Kidney (tissue), 13 donors: ENCODE measurements at regions not wholly inside any gene's neighbourhood (a gene's known extent, or its start where the extent isn't known, plus 50 kb on each side); places are given as distances from the start of the nearest gene placed in this dataset.
A peak's percentile ranks its signal among the peaks of the same experiment; 100 is the strongest.

ENCODE experiments used
- DNase-seq, 5 donors: peaks; one replicate each; pipeline ENCODE4 v3.0.0-alpha.2; 2013 to 2020
- FAIRE-seq: peaks from 2 replicates; lab custom pipeline; 2012; peaks lifted over from hg19 to GRCh38; lab: Jason Lieb, UNC
- H3K27ac ChIP-seq, 2 donors: one replicate each; pipeline ENCODE4 v1.7.0; 2013; ENCODE audit warnings: low read depth in 2 of 2, low read length in 2 of 2, inconsistent platforms in 1 of 2
- H3K27me3 ChIP-seq: one replicate; pipeline ENCODE4 v1.7.1; 2013; ENCODE audit warnings: low read length, inconsistent platforms; ENCODE audit not compliant: control insufficient read depth, insufficient read depth
- H3K36me3 ChIP-seq, 3 donors: one replicate each; pipeline versions ENCODE4 v1.7.0 to v1.7.1; 2013; ENCODE audit warnings: low read length in 3 of 3, control low read depth in 1 of 3, inconsistent platforms in 1 of 3; ENCODE audit not compliant: insufficient read depth in 3 of 3, control insufficient read depth in 2 of 3
- H3K4me1 ChIP-seq, 3 donors: one replicate each; pipeline versions ENCODE4 v1.7.0 to v1.7.1; 2013; ENCODE audit warnings: low read length in 3 of 3, inconsistent platforms in 1 of 3, low read depth in 1 of 3; ENCODE audit not compliant: control insufficient read depth in 2 of 3, insufficient read depth in 2 of 3
- H3K4me3 ChIP-seq, 3 donors: one replicate each; pipeline versions ENCODE4 v1.7.0 to v1.8.1; 2013; ENCODE audit warnings: low read length in 3 of 3, control low read depth in 1 of 3, inconsistent platforms in 1 of 3
- H3K9ac ChIP-seq, 3 donors: one replicate each; pipeline versions ENCODE4 v1.7.0 to v1.7.1; 2013; ENCODE audit warnings: low read length in 3 of 3, control low read depth in 1 of 3, inconsistent platforms in 1 of 3
- H3K9me3 ChIP-seq, 3 donors: one replicate each; pipeline versions ENCODE4 v1.7.0 to v1.7.1; 2013; ENCODE audit warnings: low read length in 3 of 3, control low read depth in 1 of 3, inconsistent platforms in 1 of 3; ENCODE audit not compliant: control insufficient read depth in 2 of 3, insufficient read depth in 1 of 3
- CTCF ChIP-seq: IDR thresholded peaks from 3 replicates; pipeline ENCODE4 v1.5.1; 2012; ENCODE audit warnings: mild to moderate bottlenecking, moderate library complexity, borderline replicate concordance; ENCODE audit not compliant: insufficient read depth; ENCODE audit errors: extremely low read depth
- intact Hi-C: fragments of 100-400 bp; cut with DNase I; formaldehyde crosslinking; loops from one replicate; pipeline ENCODE4 v1.11.1; 2022
- donor health status: control.
- donor health status: control.
- donor health status: control.
- donor health status: control.
- donor health status: control.
- donor health status: DM: yes; HTN: yes; CAD: no.
- donor health status: Normal renal cell carcinoma (clear cell type).

- no peak for FAIRE-seq
- Histone ChIP-seq H3K27ac (no peak overlapping the region), H3K9ac (no peak overlapping the region), H3K4me3 (no peak overlapping the region), H3K9me3 (no peaks in the 10 kb centered on the region), H3K27me3 (no peaks in the 10 kb centered on the region), H3K36me3 (no peaks in the 10 kb centered on the region), H3K4me1 (no peaks in the 10 kb centered on the region)
- DNase-seq, result no peak
- intact Hi-C loops, result no loop called here
- no peak for TF ChIP-seq CTCF
Measured at GRCh38 chr2:75800456-75800855, 89.7 kb upstream of the GCFC2 start.

- no peaks in the 10 kb centered on the region for H3K36me3 ChIP-seq
- no peaks in the 10 kb centered on the region for H3K4me1 ChIP-seq
- H3K9me3 ChIP-seq, result no peaks in the 10 kb centered on the region
- intact Hi-C loops, result no loop called here
- no peak overlapping the region for H3K9ac ChIP-seq
- no peak for TF ChIP-seq CTCF
- DNase-seq (no peak), FAIRE-seq (no peak)
- no peaks in the 10 kb centered on the region for H3K27me3 ChIP-seq
- no peak overlapping the region for H3K4me3 ChIP-seq
- H3K27ac ChIP-seq, result no peak overlapping the region
Measured at GRCh38 chr2:75799859-75800258, 89.1 kb upstream of the GCFC2 start.

GRCh38 chr2:75798569-75798968 lies 87.9 kb upstream of the GCFC2 start:
- H3K4me1 ChIP-seq, result no peaks in the 10 kb centered on the region
- no peaks in the 10 kb centered on the region for H3K36me3 ChIP-seq
- no peak overlapping the region for H3K27ac ChIP-seq
- no peak for FAIRE-seq
- DNase-seq, result peak in 1 of 5 donors; percentile 6
- H3K4me3 ChIP-seq, result no peak overlapping the region
- no peaks in the 10 kb centered on the region for H3K27me3 ChIP-seq
- no peak overlapping the region for H3K9ac ChIP-seq
- TF ChIP-seq CTCF, result no peak
- intact Hi-C loops, result no loop called here
- no peaks in the 10 kb centered on the region for H3K9me3 ChIP-seq

- no peak overlapping the region for H3K9ac ChIP-seq
- no peak for DNase-seq
- no peaks in the 10 kb centered on the region for H3K4me1 ChIP-seq
- intact Hi-C loops, result no loop called here
- H3K27me3 ChIP-seq, result no peaks in the 10 kb centered on the region
- no peaks in the 10 kb centered on the region for H3K36me3 ChIP-seq
- FAIRE-seq, result no peak
- H3K27ac ChIP-seq, result no peak overlapping the region
- H3K9me3 ChIP-seq, result no peaks in the 10 kb centered on the region
- no peak overlapping the region for H3K4me3 ChIP-seq
- no peak for TF ChIP-seq CTCF
Measured at GRCh38 chr2:75792996-75793395, 82.3 kb upstream of the GCFC2 start.
